ENCODE measurements at regions not wholly inside any gene's neighbourhood (a gene's known extent, or its start where the extent isn't known, plus 50 kb on each side); places are given as distances from the start of the nearest gene placed in this dataset.

DNA sequence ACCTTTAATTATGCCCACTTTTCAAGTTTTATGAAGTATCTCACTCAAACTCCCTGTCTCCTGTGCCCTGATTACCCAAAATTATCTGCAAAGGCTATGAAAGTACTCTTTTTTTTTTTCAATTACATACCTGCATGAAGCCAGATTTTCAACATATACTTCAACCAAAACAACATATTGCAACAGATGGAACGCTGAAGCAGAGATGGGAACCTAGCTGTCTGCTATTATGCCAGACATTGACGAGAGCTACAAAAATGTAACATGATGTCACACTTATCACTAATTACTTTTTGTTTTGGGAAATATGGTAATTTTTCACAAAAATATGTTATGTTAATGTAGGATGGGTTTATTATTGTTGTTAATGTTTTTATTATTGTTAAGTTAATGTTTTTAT lies 86.5 kb upstream of the SLC1A3 start:
- intact Hi-C loops (cut with micrococcal nuclease): no loop called here
- H4K20me1 ChIP-seq (ENCODE audit: insufficient read depth, low read length): no peaks in the 10 kb centered on the region
- Mint-ChIP-seq H3K27ac (no peak overlapping the region), H3K4me1 (no peaks in the 10 kb centered on the region), H3K4me3 (no peak overlapping the region), H3K27me3 (ENCODE audit: low read depth in 3 of 3) (no peaks in the 10 kb centered on the region), H3K9me3 (peaks cover 0 to 9% (median 4%) of the 10 kb centered on the region in 7 donors), H3K36me3 (no peaks in the 10 kb centered on the region)
- no peak overlapping the region for H3K9ac ChIP-seq (ENCODE audit: insufficient read depth, low read length, poor library complexity, severe bottlenecking)
- no peak overlapping the region for H2AFZ ChIP-seq (ENCODE audit: insufficient read depth, low read depth, low read length, poor library complexity, severe bottlenecking)
- no peaks in the 10 kb centered on the region for H3K79me2 ChIP-seq (ENCODE audit: insufficient read depth, low read length)
- no peak overlapping the region for H3K4me3 ChIP-seq (replicated peaks in 1 of 3; ENCODE audit: low read depth in 2 of 3, low read length in 3 of 3)
- H3K4me1 ChIP-seq (ENCODE audit: control insufficient read depth in 1 of 2, insufficient read depth in 2 of 2, low read length in 2 of 2): no peaks in the 10 kb centered on the region
- H3K36me3 ChIP-seq (replicated peaks in 1 of 2; ENCODE audit: control insufficient read depth in 1 of 2, insufficient read depth in 2 of 2, low read length in 2 of 2): no peaks in the 10 kb centered on the region
- H3K9me3 ChIP-seq (replicated peaks in 1 of 2; ENCODE audit: control insufficient read depth in 1 of 2, insufficient read depth in 1 of 2, low read length in 2 of 2): no peaks in the 10 kb centered on the region
- TF ChIP-seq, protein P1, sequence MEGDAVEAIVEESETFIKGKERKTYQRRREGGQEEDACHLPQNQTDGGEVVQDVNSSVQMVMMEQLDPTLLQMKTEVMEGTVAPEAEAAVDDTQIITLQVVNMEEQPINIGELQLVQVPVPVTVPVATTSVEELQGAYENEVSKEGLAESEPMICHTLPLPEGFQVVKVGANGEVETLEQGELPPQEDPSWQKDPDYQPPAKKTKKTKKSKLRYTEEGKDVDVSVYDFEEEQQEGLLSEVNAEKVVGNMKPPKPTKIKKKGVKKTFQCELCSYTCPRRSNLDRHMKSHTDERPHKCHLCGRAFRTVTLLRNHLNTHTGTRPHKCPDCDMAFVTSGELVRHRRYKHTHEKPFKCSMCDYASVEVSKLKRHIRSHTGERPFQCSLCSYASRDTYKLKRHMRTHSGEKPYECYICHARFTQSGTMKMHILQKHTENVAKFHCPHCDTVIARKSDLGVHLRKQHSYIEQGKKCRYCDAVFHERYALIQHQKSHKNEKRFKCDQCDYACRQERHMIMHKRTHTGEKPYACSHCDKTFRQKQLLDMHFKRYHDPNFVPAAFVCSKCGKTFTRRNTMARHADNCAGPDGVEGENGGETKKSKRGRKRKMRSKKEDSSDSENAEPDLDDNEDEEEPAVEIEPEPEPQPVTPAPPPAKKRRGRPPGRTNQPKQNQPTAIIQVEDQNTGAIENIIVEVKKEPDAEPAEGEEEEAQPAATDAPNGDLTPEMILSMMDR (IDR thresholded peaks at IDR 0.05): no peak
- WGBS (ENCODE audit: insufficient coverage): no CpG with 5 or more reads among the region's 2 CpGs
- no peaks in the 10 kb centered on the region for H3K27me3 ChIP-seq (ENCODE audit: control insufficient read depth in 2 of 2, insufficient read depth in 2 of 2, low read length in 2 of 2)
- DNase-seq: no peak
- no peak overlapping the region for H3K4me2 ChIP-seq (replicated peaks; ENCODE audit: extremely low read depth, low read length, poor library complexity, severe bottlenecking)
- H3K27ac ChIP-seq (ENCODE audit: low read depth in 1 of 2, low read length in 2 of 2): no peak overlapping the region

DNA sequence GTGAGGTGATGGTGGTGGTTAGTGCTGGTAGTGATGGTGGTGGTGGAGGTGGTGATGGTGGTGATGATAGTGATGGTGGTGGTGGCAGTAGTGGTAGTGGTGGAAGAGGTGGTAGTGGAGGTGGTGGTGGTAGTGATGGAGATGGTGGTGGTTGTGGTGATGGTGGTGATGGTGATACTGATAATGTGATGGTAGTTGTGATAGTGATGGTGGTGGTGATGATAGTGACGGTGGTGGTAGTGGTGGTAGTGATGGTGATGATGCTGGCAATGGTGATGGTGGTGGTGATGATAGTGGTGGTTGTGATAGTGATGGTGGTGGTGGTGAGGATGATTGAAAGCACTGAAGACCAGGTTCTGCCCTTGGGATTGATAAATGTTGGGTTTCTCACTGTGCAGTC lies 85.2 kb upstream of the SLC1A3 start:
- peaks cover 0 to 9% (median 4%) of the 10 kb centered on the region in 7 donors for H3K9me3 Mint-ChIP-seq
- 78% methylated on average over 1 of the region's 1 CpG for WGBS (ENCODE audit: insufficient coverage)
- H2AFZ ChIP-seq (ENCODE audit: insufficient read depth, low read depth, low read length, poor library complexity, severe bottlenecking): no peak overlapping the region

More for the DNA sequence above, 85.2 kb upstream of the SLC1A3 start:
- no peak for DNase-seq
- no peaks in the 10 kb centered on the region for H3K27me3 ChIP-seq (ENCODE audit: control insufficient read depth in 2 of 2, insufficient read depth in 2 of 2, low read length in 2 of 2)
- H3K9ac ChIP-seq (ENCODE audit: insufficient read depth, low read length, poor library complexity, severe bottlenecking): no peak overlapping the region
- H3K4me3 Mint-ChIP-seq: no peak overlapping the region
- H3K4me2 ChIP-seq (replicated peaks; ENCODE audit: extremely low read depth, low read length, poor library complexity, severe bottlenecking): no peak overlapping the region
- intact Hi-C loops (cut with micrococcal nuclease): no loop called here
- H3K27me3 Mint-ChIP-seq (ENCODE audit: low read depth in 3 of 3): no peaks in the 10 kb centered on the region
- H3K36me3 ChIP-seq (replicated peaks in 1 of 2; ENCODE audit: control insufficient read depth in 1 of 2, insufficient read depth in 2 of 2, low read length in 2 of 2): no peaks in the 10 kb centered on the region
- H4K20me1 ChIP-seq (ENCODE audit: insufficient read depth, low read length): no peaks in the 10 kb centered on the region
- no peak overlapping the region for H3K27ac Mint-ChIP-seq
- H3K9me3 ChIP-seq (replicated peaks in 1 of 2; ENCODE audit: control insufficient read depth in 1 of 2, insufficient read depth in 1 of 2, low read length in 2 of 2): no peaks in the 10 kb centered on the region
- H3K79me2 ChIP-seq (ENCODE audit: insufficient read depth, low read length): no peaks in the 10 kb centered on the region
- H3K36me3 Mint-ChIP-seq: no peaks in the 10 kb centered on the region
- no peaks in the 10 kb centered on the region for H3K4me1 Mint-ChIP-seq
- no peak overlapping the region for H3K4me3 ChIP-seq (replicated peaks in 1 of 3; ENCODE audit: low read depth in 2 of 3, low read length in 3 of 3)
- TF ChIP-seq, protein P1 (IDR thresholded peaks at IDR 0.05): no peak
- H3K27ac ChIP-seq (ENCODE audit: low read depth in 1 of 2, low read length in 2 of 2): no peak overlapping the region
- no peaks in the 10 kb centered on the region for H3K4me1 ChIP-seq (ENCODE audit: control insufficient read depth in 1 of 2, insufficient read depth in 2 of 2, low read length in 2 of 2)
